GM18520 (cell line): ENCODE measurements at regions not wholly inside any gene's neighbourhood (a gene's known extent, or its start where the extent isn't known, plus 50 kb on each side); places are given as distances from the start of the nearest gene placed in this dataset.
"Not testable (repeated sequence)": the region's sequence is repeated elsewhere in the genome, so short reads cannot be mapped to it uniquely, and the experiment has no call there.

Experiments
- ATAC-seq: cut with Tn5 transposase; IDR thresholded peaks from one replicate; pipeline ENCODE4 v1.9.1; 2021; ENCODE audit not compliant: unreplicated experiment

DNA sequence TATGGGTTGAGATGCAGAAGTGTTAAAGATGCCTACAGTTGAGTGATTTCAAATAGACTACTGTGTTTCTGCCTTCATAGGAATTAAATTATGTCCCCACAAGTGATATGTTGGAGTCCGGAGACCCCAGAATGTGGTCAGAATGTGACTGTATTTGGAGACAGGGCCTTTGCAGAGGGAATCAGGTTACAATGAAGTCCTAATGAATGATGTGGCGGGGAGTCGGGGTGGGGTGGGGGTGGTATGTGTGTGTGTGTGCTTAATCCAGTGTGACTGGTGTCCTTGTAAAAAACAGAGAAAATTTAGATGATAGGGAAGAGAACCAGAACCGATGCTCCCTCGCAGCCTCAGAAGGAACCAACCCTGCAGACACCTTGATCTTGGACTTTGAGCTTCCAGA lies 448.2 kb downstream of the QKI start:
- no peak for ATAC-seq

- no peak for ATAC-seq
Measured at GRCh38 chr6:163861627-163862026, 447.1 kb downstream of the QKI start.

GRCh38 chr6:163860287-163861081 lies 446.0 kb downstream of the QKI start:
- no peak for ATAC-seq

GRCh38 chr6:163858870-163859269 lies 444.4 kb downstream of the QKI start:
- ATAC-seq, result not testable (repeated sequence)

DNA sequence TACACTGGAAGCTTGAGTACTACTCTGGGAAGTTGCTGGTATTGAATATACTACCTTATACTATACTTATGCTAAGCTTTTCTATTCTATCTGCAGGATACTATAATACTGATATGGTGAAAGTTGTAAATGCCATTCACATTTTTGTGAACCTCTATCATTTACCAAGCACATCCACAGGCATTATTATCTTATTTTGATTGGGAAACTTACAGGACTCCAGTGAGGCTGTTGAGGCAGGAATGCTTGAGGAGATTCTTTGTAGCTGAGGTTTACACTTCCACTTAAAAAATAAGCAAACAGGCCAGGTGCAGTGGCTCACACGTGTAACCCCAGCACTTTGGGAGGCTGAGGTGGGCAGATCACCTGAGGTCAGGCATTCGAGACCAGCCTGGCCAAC lies 442.9 kb downstream of the QKI start:
- no peak for ATAC-seq

DNA sequence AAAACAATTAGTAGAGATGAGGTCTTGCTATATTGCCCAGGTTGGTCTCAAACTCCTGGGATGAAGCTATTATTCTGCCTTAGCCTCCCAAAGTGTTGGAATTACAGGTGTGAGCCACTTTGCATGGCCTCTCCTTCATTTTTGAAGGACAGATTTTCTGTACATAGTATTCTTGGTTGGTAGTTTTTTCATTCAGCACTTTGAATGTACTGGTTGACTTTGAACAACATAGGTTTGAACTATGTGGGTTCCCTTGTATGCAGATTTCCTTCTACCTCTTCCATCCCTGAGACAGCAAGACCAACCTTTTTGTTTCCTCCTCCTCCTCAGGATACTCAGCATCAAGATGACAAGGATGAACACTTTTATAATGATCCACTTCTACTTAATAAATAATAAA lies 436.4 kb downstream of the QKI start:
- ATAC-seq, result no peak

DNA sequence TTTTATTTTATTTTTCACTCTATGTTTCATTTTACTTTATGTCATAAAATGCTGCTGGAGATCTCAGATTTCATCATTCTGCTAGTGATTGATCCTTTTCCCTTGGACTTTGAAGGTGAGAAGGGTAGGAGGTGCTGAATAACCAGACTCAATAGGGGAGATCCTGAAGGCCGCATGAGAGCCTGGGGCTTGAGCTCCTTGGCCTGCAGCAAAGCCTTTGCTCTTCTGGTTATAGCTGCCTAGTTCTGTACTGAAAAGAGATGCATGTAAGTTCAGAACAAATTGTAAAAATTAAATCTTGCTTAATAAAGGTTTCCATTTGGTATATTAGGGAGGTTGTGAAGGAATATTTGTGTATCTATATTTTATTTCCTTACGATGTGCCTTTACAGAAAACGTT lies 430.2 kb downstream of the QKI start:
- no peak for ATAC-seq

- no peak for ATAC-seq
Measured at GRCh38 chr6:163844357-163844756, 429.8 kb downstream of the QKI start.

- ATAC-seq, result no peak
Measured at GRCh38 chr6:163843218-163843617, 428.7 kb downstream of the QKI start.

DNA sequence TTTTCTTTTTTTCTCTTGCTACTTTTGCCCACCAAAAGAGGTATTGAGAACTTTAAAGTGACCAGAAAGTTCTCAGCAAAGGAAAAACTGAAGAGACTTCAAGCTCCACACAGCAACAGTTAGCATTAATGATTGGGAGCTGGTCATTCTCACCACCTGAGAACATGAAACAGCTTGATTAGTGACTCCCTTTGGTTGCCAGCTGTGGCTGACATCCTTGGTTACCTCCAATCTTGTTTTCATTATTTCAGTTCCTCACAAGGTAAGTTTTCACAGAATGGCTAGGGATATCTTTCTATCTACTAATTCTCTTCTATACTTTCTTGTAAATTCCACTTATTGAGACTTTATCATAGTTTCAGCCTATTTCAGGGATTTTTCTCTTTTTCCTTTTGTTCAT lies 427.9 kb downstream of the QKI start:
- peak; percentile 31 for ATAC-seq

DNA sequence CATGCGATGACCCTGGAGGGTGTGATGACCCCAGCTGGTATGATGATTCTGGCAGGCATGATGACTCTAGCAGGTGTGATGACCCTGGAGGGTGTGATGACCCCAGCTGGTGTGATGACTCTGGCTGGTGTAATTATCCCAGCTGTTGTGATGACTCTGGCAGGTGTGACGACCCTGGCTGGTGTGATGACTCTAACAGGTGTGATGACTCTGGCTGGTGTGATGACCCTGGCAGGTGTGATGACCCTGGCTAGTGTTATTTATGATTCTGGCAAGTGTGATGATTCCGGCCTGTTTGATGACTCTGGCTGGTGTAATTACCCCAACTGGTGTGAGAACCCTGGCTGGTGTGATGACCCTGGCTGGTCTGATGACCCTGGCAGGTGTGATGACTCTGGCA lies 427.2 kb downstream of the QKI start:
- ATAC-seq, result no peak

DNA sequence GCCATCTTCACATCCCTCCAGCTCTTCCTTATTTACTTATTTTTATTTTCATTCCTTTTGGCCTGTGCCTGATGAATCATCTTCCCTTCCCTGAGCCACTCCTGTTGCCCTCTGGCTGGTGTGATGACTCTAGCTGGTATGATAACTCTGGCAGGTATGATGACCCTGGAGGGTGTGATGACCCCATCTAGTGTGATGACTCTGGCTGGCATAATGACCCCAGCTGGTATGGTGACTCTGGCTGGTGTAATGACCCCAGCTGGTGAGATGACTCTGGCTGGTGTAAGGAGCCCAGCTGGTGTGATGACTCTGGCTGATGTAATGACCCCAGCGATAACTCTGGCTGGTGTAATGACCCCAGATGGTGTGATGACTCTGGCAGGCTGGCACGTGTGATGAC lies 426.8 kb downstream of the QKI start:
- ATAC-seq, result no peak

DNA sequence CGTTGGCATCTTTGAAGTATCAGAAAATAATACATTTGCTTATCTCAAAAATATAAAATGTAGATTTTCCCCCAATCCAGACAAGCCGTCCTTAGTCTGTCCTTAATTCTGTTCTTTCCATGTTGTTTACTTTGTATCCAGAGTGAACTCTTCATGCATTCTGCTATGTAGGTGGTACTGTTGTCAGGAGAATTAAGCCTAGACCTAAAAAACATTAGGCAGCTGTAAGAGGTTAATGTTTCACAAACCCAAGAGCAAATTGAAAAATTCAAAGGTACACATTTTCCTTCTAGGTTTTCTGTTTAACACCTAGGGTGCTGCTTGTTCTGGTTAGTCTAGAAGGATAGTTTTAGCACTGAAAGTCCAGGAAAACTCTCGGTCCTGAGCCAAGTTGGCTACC lies 426.4 kb downstream of the QKI start:
- ATAC-seq, result no peak

DNA sequence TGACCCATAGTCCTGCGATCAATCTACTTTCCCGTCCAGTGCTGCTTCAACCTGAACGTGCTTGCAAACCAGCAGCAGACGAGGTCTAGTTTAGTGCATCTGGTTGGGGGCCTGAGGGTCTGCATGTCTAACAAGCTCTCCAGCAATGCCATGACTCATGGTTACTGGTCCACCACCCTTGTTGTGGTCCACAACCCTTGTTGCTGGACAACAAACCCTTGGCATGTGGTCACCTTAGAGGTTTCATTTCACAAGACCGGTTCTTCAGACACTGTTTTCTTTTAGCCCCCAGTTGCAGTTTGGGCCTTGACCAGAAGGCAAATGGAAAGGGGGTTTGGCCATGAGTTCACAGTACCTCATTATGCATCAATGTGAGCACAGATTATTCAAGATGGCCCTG lies 424.8 kb downstream of the QKI start:
- ATAC-seq, result no peak

DNA sequence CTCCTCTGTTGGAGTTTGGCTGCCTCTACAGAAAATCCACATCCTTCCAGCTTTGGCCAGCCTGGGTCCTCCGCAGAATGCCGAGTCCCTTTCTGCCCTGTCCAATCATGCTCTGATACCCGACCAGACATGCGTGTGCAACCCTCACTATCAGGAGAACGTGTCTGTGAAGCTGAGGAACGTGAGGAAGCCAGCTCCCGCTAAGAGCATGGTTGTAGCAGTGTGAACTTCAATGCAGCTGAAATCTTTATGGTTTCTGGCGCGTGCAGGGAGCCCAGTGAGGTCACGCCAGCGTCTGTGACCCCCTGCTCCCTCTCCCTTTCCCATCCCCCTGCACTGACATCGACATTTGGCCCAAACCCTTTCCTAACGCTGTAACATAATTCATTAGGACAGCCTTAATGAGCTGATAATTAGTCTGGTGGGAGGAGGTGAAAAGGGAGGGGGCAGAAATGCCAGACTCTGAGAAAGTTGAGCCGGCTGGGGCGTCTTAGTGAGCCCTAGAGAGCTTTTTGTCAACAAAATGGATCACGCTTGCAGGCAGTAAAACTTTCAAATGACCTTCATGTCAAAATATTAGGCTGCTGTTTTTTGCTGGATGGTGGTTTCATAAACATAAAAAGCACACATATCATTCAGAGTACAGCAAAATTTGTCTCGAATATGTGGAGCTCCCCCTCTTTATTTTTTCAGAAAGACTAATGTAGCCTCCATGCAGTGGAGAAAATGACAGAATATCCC lies 423.3 kb downstream of the QKI start:
- no peak for ATAC-seq

- no peak for ATAC-seq
Measured at GRCh38 chr6:163836876-163837690, 422.6 kb downstream of the QKI start.

DNA sequence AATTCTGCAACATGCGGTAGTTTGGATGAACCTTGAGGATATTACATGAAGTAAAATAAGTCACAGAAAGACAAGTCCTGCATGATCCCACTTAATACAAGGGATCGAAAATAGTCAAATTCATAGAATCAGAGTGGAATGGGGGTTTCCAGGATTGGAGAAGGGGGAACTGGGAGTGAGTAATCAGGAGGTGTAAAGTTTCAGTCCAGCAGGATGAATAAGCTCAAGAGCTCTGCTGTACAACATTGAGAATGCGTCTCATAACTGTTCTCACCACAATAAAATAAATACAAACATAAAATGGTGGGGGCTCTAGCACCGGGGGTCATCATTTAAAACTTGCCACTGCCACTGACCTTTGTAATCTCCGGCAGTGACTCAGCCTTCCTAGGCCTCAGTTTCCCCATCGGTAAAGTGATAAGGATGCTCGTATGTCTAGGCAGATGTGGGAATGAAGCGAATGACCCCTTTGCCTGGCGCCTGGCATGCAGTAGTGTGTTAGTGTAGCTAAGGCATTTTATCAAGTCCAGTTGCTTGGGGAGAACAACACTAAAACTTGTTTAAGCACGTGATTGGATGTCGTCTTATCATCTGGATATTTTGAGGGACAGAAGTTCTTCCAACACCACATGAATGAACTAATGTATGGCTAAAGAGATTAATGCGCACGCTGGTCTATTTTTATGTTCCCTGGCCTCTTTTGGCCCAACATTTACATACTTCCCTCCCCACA lies 421.1 kb downstream of the QKI start:
- ATAC-seq, result no peak

GRCh38 chr6:163834226-163834970 lies 419.9 kb downstream of the QKI start:
- ATAC-seq, result no peak

- ATAC-seq, result no peak
Measured at GRCh38 chr6:163831736-163832135, 417.2 kb downstream of the QKI start.

GRCh38 chr6:163830641-163831040 lies 416.1 kb downstream of the QKI start:
- no peak for ATAC-seq
